HepG2 (cell line): ENCODE measurements at regions not wholly inside any gene's neighbourhood (a gene's known extent, or its start where the extent isn't known, plus 50 kb on each side); places are given as distances from the start of the nearest gene placed in this dataset.
A peak's percentile ranks its signal among the peaks of the same experiment; 100 is the strongest.

Source experiments
- CENPX ChIP-seq: sonication (generic); formaldehyde crosslinking; IDR thresholded peaks from 2 replicates; pipeline ENCODE4 v1.9.0; 2021; ENCODE audit warnings: mild to moderate bottlenecking, missing genetic modification reagents, moderate library complexity
- ELF3 ChIP-seq: IDR thresholded peaks from 2 replicates; pipeline ENCODE4 v1.6.1; 2016; ENCODE audit warnings: missing genetic modification reagents, missing compliant biosample characterization
- ERF ChIP-seq: IDR thresholded peaks from 2 replicates; pipeline ENCODE4 v1.6.1; 2018; ENCODE audit warnings: missing biosample characterization, missing genetic modification reagents
- FOXO1 ChIP-seq: sonication (generic); formaldehyde crosslinking; IDR thresholded peaks from 2 replicates; pipeline ENCODE4 v1.4.0; 2020; ENCODE audit warnings: missing genetic modification reagents
- GFI1 ChIP-seq: sonication (generic); formaldehyde crosslinking; IDR thresholded peaks from 2 replicates; pipeline ENCODE4 v1.5.0; 2020; ENCODE audit warnings: missing genetic modification reagents, mild to moderate bottlenecking, borderline replicate concordance
- HMG20B ChIP-seq: conservative IDR thresholded peaks from 2 replicates; pipeline ENCODE4 v1.6.1; 2016; ENCODE audit warnings: missing genetic modification reagents, missing compliant biosample characterization
- IRF2 ChIP-seq: IDR thresholded peaks from 2 replicates; pipeline ENCODE4 v1.6.1; 2018; ENCODE audit warnings: missing genetic modification reagents, missing compliant biosample characterization
- KDM2A ChIP-seq: sonication (generic); formaldehyde crosslinking; IDR thresholded peaks from 2 replicates; pipeline ENCODE4 v1.4.0; 2020; ENCODE audit warnings: low read depth, missing genetic modification reagents, borderline replicate concordance
- RXRA ChIP-seq: sonication (generic); formaldehyde crosslinking; IDR thresholded peaks from 2 replicates; pipeline ENCODE4 v1.5.1; 2020; ENCODE audit warnings: missing genetic modification reagents
- RXRB ChIP-seq: IDR thresholded peaks from 2 replicates; pipeline ENCODE4 v1.6.1; 2016; ENCODE audit warnings: borderline replicate concordance, missing genetic modification reagents, missing compliant biosample characterization
- SIX4 ChIP-seq: sonication (generic); formaldehyde crosslinking; IDR thresholded peaks from 2 replicates; pipeline ENCODE4 v1.4.0; 2020; ENCODE audit warnings: missing genetic modification reagents
- ZNF136 ChIP-seq: sonication (generic); formaldehyde crosslinking; IDR thresholded peaks from 2 replicates; pipeline ENCODE4 v1.8.1; 2022; ENCODE audit warnings: low read depth, mild to moderate bottlenecking, moderate library complexity, missing genetic modification reagents
- ZNF878 ChIP-seq: sonication (generic); formaldehyde crosslinking; IDR thresholded peaks from 2 replicates; pipeline ENCODE4 v1.8.1; 2023; ENCODE audit warnings: mild to moderate bottlenecking, missing genetic modification reagents, moderate library complexity
- TF ChIP-seq, protein P1 (sequence below): IDR thresholded peaks from 2 replicates; pipeline ENCODE4 v1.4.0; 2020; ENCODE audit warnings: mild to moderate bottlenecking, missing genetic modification reagents
- TF ChIP-seq, protein P2 (sequence below): sonication (generic); formaldehyde crosslinking; IDR thresholded peaks from 2 replicates; pipeline ENCODE4 v1.5.0; 2020; ENCODE audit warnings: mild to moderate bottlenecking, missing genetic modification reagents, borderline replicate concordance
- TF ChIP-seq, protein P3 (sequence below): sonication (generic); formaldehyde crosslinking; IDR thresholded peaks from 2 replicates; pipeline ENCODE4 v1.4.0; 2020; ENCODE audit warnings: missing genetic modification reagents
- TF ChIP-seq, protein P4 (sequence below): IDR thresholded peaks from 2 replicates; pipeline ENCODE4 v1.6.1; 2016; ENCODE audit warnings: mild to moderate bottlenecking
- TF ChIP-seq, protein P5 (sequence below): IDR thresholded peaks from 2 replicates; pipeline ENCODE4 v1.6.1; 2018; ENCODE audit warnings: missing genetic modification reagents, mild to moderate bottlenecking, missing compliant biosample characterization

DNA sequence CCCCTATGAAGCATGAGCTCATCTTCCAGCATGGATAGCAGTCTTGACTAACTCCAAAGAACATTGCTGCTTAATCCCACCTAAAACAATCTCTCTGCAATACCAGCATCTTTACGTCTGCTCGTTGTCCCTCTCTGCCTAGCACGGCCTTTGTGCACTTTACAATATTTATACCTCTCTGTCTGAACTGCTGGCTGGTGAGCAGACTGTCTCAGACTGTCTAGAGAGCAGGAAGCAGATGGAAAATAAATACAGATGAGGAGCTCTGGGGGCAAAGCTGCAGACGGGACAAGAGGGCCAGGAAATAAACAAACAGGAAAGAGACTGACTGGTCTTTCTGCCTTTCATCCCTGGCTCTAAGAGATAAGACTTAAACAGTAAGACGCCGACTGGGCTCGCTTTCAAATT, 224.8 kb downstream of the ENC1 start (continued):
- TF ChIP-seq, protein P1, sequence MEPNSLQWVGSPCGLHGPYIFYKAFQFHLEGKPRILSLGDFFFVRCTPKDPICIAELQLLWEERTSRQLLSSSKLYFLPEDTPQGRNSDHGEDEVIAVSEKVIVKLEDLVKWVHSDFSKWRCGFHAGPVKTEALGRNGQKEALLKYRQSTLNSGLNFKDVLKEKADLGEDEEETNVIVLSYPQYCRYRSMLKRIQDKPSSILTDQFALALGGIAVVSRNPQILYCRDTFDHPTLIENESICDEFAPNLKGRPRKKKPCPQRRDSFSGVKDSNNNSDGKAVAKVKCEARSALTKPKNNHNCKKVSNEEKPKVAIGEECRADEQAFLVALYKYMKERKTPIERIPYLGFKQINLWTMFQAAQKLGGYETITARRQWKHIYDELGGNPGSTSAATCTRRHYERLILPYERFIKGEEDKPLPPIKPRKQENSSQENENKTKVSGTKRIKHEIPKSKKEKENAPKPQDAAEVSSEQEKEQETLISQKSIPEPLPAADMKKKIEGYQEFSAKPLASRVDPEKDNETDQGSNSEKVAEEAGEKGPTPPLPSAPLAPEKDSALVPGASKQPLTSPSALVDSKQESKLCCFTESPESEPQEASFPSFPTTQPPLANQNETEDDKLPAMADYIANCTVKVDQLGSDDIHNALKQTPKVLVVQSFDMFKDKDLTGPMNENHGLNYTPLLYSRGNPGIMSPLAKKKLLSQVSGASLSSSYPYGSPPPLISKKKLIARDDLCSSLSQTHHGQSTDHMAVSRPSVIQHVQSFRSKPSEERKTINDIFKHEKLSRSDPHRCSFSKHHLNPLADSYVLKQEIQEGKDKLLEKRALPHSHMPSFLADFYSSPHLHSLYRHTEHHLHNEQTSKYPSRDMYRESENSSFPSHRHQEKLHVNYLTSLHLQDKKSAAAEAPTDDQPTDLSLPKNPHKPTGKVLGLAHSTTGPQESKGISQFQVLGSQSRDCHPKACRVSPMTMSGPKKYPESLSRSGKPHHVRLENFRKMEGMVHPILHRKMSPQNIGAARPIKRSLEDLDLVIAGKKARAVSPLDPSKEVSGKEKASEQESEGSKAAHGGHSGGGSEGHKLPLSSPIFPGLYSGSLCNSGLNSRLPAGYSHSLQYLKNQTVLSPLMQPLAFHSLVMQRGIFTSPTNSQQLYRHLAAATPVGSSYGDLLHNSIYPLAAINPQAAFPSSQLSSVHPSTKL (CRISPR knock-in tag), result peak; percentile 92
- TF ChIP-seq GFI1 (CRISPR knock-in tag) (peak; percentile 77), ELF3 (CRISPR knock-in tag) (peak; percentile 99), ERF (CRISPR knock-in tag) (peak; percentile 58; the same call in 1 of the 2 replicates), RXRB (CRISPR knock-in tag) (peak; percentile 74; the same call in 1 of the 2 replicates), FOXO1 (CRISPR knock-in tag) (peak; percentile 60; the same call in 1 of the 2 replicates), ZNF878 (CRISPR knock-in tag) (peak; percentile 76; the same call in 1 of the 2 replicates), KDM2A (CRISPR knock-in tag) (0 out of 2 replicates have a peak, but pooled peaks have one; percentile 24), SIX4 (CRISPR knock-in tag) (0 out of 2 replicates have a peak, but pooled peaks have one; percentile 26), HMG20B (0 out of 2 replicates have a peak, but pooled peaks have one; percentile 56), ZNF136 (CRISPR knock-in tag) (peak; percentile 65), RXRA (CRISPR knock-in tag) (peak; percentile 44; the same call in 1 of the 2 replicates), CENPX (no peak), IRF2 (CRISPR knock-in tag) (0 out of 2 replicates have a peak, but pooled peaks have one; percentile 34)
- TF ChIP-seq, protein P2, sequence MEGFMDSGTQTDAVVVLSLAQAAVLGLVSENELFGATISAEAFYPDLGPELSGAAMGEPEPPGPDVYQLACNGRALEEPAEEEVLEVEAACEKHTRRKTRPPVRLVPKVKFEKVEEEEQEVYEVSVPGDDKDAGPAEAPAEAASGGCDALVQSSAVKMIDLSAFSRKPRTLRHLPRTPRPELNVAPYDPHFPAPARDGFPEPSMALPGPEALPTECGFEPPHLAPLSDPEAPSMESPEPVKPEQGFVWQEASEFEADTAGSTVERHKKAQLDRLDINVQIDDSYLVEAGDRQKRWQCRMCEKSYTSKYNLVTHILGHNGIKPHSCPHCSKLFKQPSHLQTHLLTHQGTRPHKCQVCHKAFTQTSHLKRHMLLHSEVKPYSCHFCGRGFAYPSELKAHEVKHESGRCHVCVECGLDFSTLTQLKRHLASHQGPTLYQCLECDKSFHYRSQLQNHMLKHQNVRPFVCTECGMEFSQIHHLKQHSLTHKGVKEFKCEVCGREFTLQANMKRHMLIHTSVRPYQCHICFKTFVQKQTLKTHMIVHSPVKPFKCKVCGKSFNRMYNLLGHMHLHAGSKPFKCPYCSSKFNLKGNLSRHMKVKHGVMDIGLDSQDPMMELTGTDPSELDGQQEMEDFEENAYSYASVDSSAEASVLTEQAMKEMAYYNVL (CRISPR knock-in tag), result 0 out of 2 replicates have a peak, but pooled peaks have one; percentile 46
- TF ChIP-seq, protein P3, sequence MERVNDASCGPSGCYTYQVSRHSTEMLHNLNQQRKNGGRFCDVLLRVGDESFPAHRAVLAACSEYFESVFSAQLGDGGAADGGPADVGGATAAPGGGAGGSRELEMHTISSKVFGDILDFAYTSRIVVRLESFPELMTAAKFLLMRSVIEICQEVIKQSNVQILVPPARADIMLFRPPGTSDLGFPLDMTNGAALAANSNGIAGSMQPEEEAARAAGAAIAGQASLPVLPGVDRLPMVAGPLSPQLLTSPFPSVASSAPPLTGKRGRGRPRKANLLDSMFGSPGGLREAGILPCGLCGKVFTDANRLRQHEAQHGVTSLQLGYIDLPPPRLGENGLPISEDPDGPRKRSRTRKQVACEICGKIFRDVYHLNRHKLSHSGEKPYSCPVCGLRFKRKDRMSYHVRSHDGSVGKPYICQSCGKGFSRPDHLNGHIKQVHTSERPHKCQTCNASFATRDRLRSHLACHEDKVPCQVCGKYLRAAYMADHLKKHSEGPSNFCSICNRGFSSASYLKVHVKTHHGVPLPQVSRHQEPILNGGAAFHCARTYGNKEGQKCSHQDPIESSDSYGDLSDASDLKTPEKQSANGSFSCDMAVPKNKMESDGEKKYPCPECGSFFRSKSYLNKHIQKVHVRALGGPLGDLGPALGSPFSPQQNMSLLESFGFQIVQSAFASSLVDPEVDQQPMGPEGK (CRISPR knock-in tag), result peak; percentile 67
- TF ChIP-seq, protein P4, sequence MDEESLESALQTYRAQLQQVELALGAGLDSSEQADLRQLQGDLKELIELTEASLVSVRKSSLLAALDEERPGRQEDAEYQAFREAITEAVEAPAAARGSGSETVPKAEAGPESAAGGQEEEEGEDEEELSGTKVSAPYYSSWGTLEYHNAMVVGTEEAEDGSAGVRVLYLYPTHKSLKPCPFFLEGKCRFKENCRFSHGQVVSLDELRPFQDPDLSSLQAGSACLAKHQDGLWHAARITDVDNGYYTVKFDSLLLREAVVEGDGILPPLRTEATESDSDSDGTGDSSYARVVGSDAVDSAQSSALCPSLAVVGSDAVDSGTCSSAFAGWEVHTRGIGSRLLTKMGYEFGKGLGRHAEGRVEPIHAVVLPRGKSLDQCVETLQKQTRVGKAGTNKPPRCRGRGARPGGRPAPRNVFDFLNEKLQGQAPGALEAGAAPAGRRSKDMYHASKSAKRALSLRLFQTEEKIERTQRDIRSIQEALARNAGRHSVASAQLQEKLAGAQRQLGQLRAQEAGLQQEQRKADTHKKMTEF, result peak; percentile 52; the same call in 1 of the 2 replicates
- TF ChIP-seq, protein P5, sequence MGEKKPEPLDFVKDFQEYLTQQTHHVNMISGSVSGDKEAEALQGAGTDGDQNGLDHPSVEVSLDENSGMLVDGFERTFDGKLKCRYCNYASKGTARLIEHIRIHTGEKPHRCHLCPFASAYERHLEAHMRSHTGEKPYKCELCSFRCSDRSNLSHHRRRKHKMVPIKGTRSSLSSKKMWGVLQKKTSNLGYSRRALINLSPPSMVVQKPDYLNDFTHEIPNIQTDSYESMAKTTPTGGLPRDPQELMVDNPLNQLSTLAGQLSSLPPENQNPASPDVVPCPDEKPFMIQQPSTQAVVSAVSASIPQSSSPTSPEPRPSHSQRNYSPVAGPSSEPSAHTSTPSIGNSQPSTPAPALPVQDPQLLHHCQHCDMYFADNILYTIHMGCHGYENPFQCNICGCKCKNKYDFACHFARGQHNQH (CRISPR knock-in tag), result peak; percentile 55; the same call in 1 of the 2 replicates
